H1 (cell line): ENCODE measurements at regions not wholly inside any gene's neighbourhood (a gene's known extent, or its start where the extent isn't known, plus 50 kb on each side); places are given as distances from the start of the nearest gene placed in this dataset.

ENCODE experiments used
- CTCF ChIA-PET: fragments of 300-600 bp; sonication (Branson Sonifier 250); formaldehyde crosslinking; loops from one replicate; lab custom pipeline; 2021; ENCODE audit not compliant: partially characterized antibody; lab: Charles Lee
- POLR2A ChIA-PET: fragments of 300-600 bp; sonication (Branson Sonifier 250); formaldehyde crosslinking; loops from one replicate; lab custom pipeline; 2021; ENCODE audit warnings: inconsistent platforms; ENCODE audit not compliant: partially characterized antibody; lab: Charles Lee
- DNase-seq, 2 experiments: peaks; one replicate each; pipeline versions ENCODE4 v3.0.0 to v3.0.0-alpha.2; 2010 to 2022; ENCODE audit warnings: low spot score in 2 of 2, low read depth in 1 of 2, mixed read lengths in 1 of 2
- FAIRE-seq: peaks from 2 replicates; lab custom pipeline; 2011; peaks lifted over from hg19 to GRCh38; lab: Jason Lieb, UNC
- H2AFZ ChIP-seq: 2 replicates; pipeline ENCODE4 v1.8.1; 2012; ENCODE audit warnings: low read length, inconsistent platforms
- H2AK5ac ChIP-seq: 2 replicates; pipeline ENCODE4 v1.6.1; 2013; ENCODE audit warnings: low read depth, low read length
- H2BK120ac ChIP-seq: replicated peaks from 2 replicates; pipeline ENCODE3; 2013; ENCODE audit warnings: low read depth, low read length, inconsistent platforms
- H2BK12ac ChIP-seq: 2 replicates; pipeline ENCODE4 v1.6.1; 2013; ENCODE audit warnings: low read depth, low read length
- H2BK15ac ChIP-seq: 2 replicates; pipeline ENCODE4 v1.6.1; 2013; ENCODE audit warnings: low read length
- H2BK20ac ChIP-seq: 2 replicates; pipeline ENCODE4 v1.6.1; 2013; ENCODE audit warnings: low read length
- H2BK5ac ChIP-seq: 2 replicates; pipeline ENCODE4 v1.6.1; 2013; ENCODE audit warnings: low read depth, low read length
- H3K14ac ChIP-seq: 2 replicates; pipeline ENCODE4 v1.6.1; 2013; ENCODE audit warnings: inconsistent platforms; ENCODE audit not compliant: insufficient read length
- H3K18ac ChIP-seq: 2 replicates; pipeline ENCODE4 v1.6.1; 2013; ENCODE audit warnings: low read length; ENCODE audit errors: extremely low read depth
- H3K23ac ChIP-seq: 2 replicates; pipeline ENCODE4 v1.6.1; 2013; ENCODE audit warnings: inconsistent platforms; ENCODE audit not compliant: insufficient read length
- H3K23me2 ChIP-seq: 2 replicates; pipeline ENCODE4 v1.6.1; 2013; ENCODE audit warnings: low read depth, low read length
- H3K27ac ChIP-seq: 2 replicates; pipeline ENCODE4 v1.6.1; 2011; ENCODE audit warnings: low read depth, low read length, inconsistent platforms
- H3K27me3 ChIP-seq, 4 experiments: replicated peaks in 1 of 4; 1 replicate in 1 of 4; 2 replicates in 3 of 4; pipeline versions ENCODE4 v1.6.1 to v1.8.1; 2011 to 2013; ENCODE audit warnings: low read length in 3 of 4, mild to moderate bottlenecking in 3 of 4, inconsistent platforms in 2 of 4, mixed read lengths in 2 of 4, moderate library complexity in 1 of 4; ENCODE audit not compliant: control insufficient read depth in 3 of 4, insufficient read depth in 3 of 4; ENCODE audit errors: extremely low read depth in 1 of 4
- H3K36me3 ChIP-seq, 4 experiments: 2 replicates each; pipeline versions ENCODE4 v1.6.1 to v1.8.1; 2011 to 2013; ENCODE audit warnings: mild to moderate bottlenecking in 4 of 4, low read length in 3 of 4, moderate library complexity in 2 of 4, control low read depth in 1 of 4, inconsistent platforms in 1 of 4; ENCODE audit not compliant: insufficient read depth in 4 of 4, control insufficient read depth in 2 of 4
- H3K4ac ChIP-seq: replicated peaks from 2 replicates; pipeline ENCODE3; 2013; ENCODE audit warnings: low read length, low read depth, mixed read lengths, inconsistent platforms; ENCODE audit not compliant: insufficient read length
- H3K4me1 ChIP-seq, 4 experiments: replicated peaks in 1 of 4; 1 replicate in 1 of 4; 2 replicates in 3 of 4; pipeline versions ENCODE4 v1.6.1 to v1.8.1; 2011 to 2013; ENCODE audit warnings: low read length in 3 of 4, inconsistent platforms in 2 of 4, mixed read lengths in 1 of 4; ENCODE audit not compliant: insufficient read depth in 4 of 4, control insufficient read depth in 3 of 4
- H3K4me2 ChIP-seq, 2 experiments: 2 replicates each; pipeline versions ENCODE4 v1.6.1 to v1.8.1; 2011 to 2013; ENCODE audit warnings: low read depth in 2 of 2, low read length in 2 of 2, control low read depth in 1 of 2, inconsistent platforms in 1 of 2, mild to moderate bottlenecking in 1 of 2; ENCODE audit not compliant: insufficient read depth in 1 of 2
- H3K4me3 ChIP-seq, 4 experiments: fragments of 200-600, 300-600 bp in 1 of 4; sonication (generic), shearing (Covaris generic), sonication (Bioruptor Twin) in 1 of 4; 2 replicates each; pipeline versions ENCODE4 v1.5.1 to v1.8.1; 2011 to 2016; ENCODE audit warnings: low read length in 4 of 4, low read depth in 3 of 4, control low read depth in 2 of 4, inconsistent platforms in 2 of 4, mild to moderate bottlenecking in 2 of 4, mixed read lengths in 1 of 4, moderate library complexity in 1 of 4; ENCODE audit not compliant: insufficient read depth in 2 of 4; ENCODE audit errors: extremely low read depth in 1 of 4
- H3K56ac ChIP-seq: replicated peaks from 2 replicates; pipeline ENCODE3; 2013; ENCODE audit warnings: low read depth, mild to moderate bottlenecking, mixed read lengths, low read length, inconsistent platforms; ENCODE audit not compliant: insufficient read length
- H3K79me1 ChIP-seq: 2 replicates; pipeline ENCODE4 v1.6.1; 2013; ENCODE audit warnings: low read depth, low read length, control low read depth
- H3K79me2 ChIP-seq, 2 experiments: 2 replicates each; pipeline versions ENCODE4 v1.6.1 to v1.8.1; 2012 to 2013; ENCODE audit warnings: low read length in 2 of 2, mild to moderate bottlenecking in 2 of 2, inconsistent platforms in 1 of 2; ENCODE audit not compliant: insufficient read depth in 2 of 2, control insufficient read depth in 1 of 2
- H3K9ac ChIP-seq, 4 experiments: replicated peaks in 1 of 4; 1 replicate in 1 of 4; 2 replicates in 3 of 4; pipeline versions ENCODE4 v1.6.1 to v1.8.1; 2011 to 2013; ENCODE audit warnings: low read depth in 3 of 4, low read length in 3 of 4, control low read depth in 2 of 4, mild to moderate bottlenecking in 2 of 4, moderate library complexity in 2 of 4, inconsistent platforms in 1 of 4; ENCODE audit errors: extremely low read depth in 1 of 4
- H3K9me3 ChIP-seq, 2 experiments: 2 replicates each; pipeline versions ENCODE4 v1.6.1 to v1.8.1; 2012 to 2013; ENCODE audit warnings: mild to moderate bottlenecking in 2 of 2, moderate library complexity in 2 of 2, control low read depth in 1 of 2, inconsistent platforms in 1 of 2, low read depth in 1 of 2, low read length in 1 of 2, mixed read lengths in 1 of 2; ENCODE audit not compliant: insufficient read depth in 2 of 2
- H4K20me1 ChIP-seq, 2 experiments: replicated peaks in 1 of 2; 2 replicates each; pipeline versions ENCODE3 to v1.8.1; 2011 to 2013; ENCODE audit warnings: inconsistent platforms in 2 of 2, low read length in 2 of 2, mild to moderate bottlenecking in 1 of 2; ENCODE audit not compliant: insufficient read depth in 2 of 2, control insufficient read depth in 1 of 2
- H4K5ac ChIP-seq: 2 replicates; pipeline ENCODE4 v1.6.1; 2013; ENCODE audit warnings: low read length, low read depth, mixed read lengths, inconsistent platforms; ENCODE audit not compliant: insufficient read length
- H4K8ac ChIP-seq: 2 replicates; pipeline ENCODE4 v1.8.0; 2013; ENCODE audit warnings: mild to moderate bottlenecking, moderate library complexity, low read length, inconsistent platforms; ENCODE audit not compliant: insufficient read depth; ENCODE audit errors: extremely low read depth
- H4K91ac ChIP-seq: replicated peaks from 2 replicates; pipeline ENCODE3; 2013; ENCODE audit warnings: low read length, mixed read lengths, inconsistent platforms; ENCODE audit not compliant: insufficient read length
- POLR2A ChIP-seq, 2 experiments: IDR thresholded peaks; 1 replicate in 1 of 2; 2 replicates in 1 of 2; pipeline ENCODE4 v1.6.1; 2011; ENCODE audit warnings: low read depth in 2 of 2, low read length in 2 of 2, mild to moderate bottlenecking in 2 of 2; ENCODE audit errors: control extremely low read depth in 1 of 2
- RBBP5 ChIP-seq: IDR thresholded peaks from 2 replicates; pipeline ENCODE4 v1.7.1; 2012; ENCODE audit warnings: low read depth, mild to moderate bottlenecking, inconsistent platforms, low read length, moderate library complexity, borderline replicate concordance
- RNF2 ChIP-seq: fragments of 200-900, 300-1000 bp; sonication (generic); IDR thresholded peaks from 2 replicates; pipeline ENCODE4 v1.7.1; 2016; ENCODE audit warnings: borderline replicate concordance, low read depth, mild to moderate bottlenecking, antibody characterized with exemption, low read length; ENCODE audit not compliant: poor library complexity, severe bottlenecking; ENCODE audit errors: missing control alignments
- WGBS, 2 experiments: shearing (Covaris generic) in 1 of 2; methylation state at CpG; one replicate each; pipeline versions ENCODE4 v1.1.6 to v1.1.7; 2013 to 2015; ENCODE audit warnings: low lambda C conversion rate in 2 of 2, mixed read lengths in 2 of 2, inconsistent platforms in 1 of 2, low coverage in 1 of 2, missing lambda C conversion rate in 1 of 2; ENCODE audit not compliant: insufficient replicate concordance in 2 of 2, insufficient coverage in 1 of 2, insufficient read length in 1 of 2; ENCODE audit errors: extremely low coverage in 1 of 2, missing lambda C conversion rate in 1 of 2; 5-methylcytosine and 5-hydroxymethylcytosine counted together

- no peak for FAIRE-seq
- 86% methylated on average over 5 of the region's 5 CpGs; no CpG with 5 or more reads in 1 of the 2 experiments for WGBS, 2 experiments
Observed at GRCh38 chr9:82581935-82582334, 481.0 kb downstream of the RASEF start.

More at GRCh38 chr9:82581935-82582334, 481.0 kb downstream of the RASEF start:
- no peaks in the 10 kb centered on the region; a peak in 1 of 8 replicates for H3K36me3 ChIP-seq
- H2BK20ac ChIP-seq = no peak overlapping the region
- DNase-seq = no peak
- H2AFZ ChIP-seq = no peak overlapping the region
- H3K18ac ChIP-seq = no peak overlapping the region
- no peak overlapping the region for H4K91ac ChIP-seq
- H3K79me1 ChIP-seq = no peaks in the 10 kb centered on the region
- no peak overlapping the region for H3K14ac ChIP-seq
- no peak overlapping the region for H2BK120ac ChIP-seq
- no peak overlapping the region for H3K4me3 ChIP-seq
- no peak overlapping the region for H4K8ac ChIP-seq
- H2AK5ac ChIP-seq = no peak overlapping the region
- H4K5ac ChIP-seq = no peak overlapping the region
- no peaks in the 10 kb centered on the region for H3K23me2 ChIP-seq
- no peak overlapping the region for H3K9ac ChIP-seq
- no peak overlapping the region for H2BK12ac ChIP-seq
- TF ChIP-seq RNF2 (no peak), RBBP5 (no peak), POLR2A (IDR thresholded peaks at IDR 0.05; ENCODE audit: control extremely low read depth in 1 of 2, low read depth in 2 of 2, low read length in 2 of 2) (no peak)
- no peak overlapping the region for H3K4ac ChIP-seq
- H3K9me3 ChIP-seq = no peaks in the 10 kb centered on the region
- no peak overlapping the region for H2BK5ac ChIP-seq
- no peak overlapping the region for H3K56ac ChIP-seq
- ChIA-PET POLR2A (no interaction called here), CTCF (interaction anchor here (1.1 kb wide), 1 partner anchor 32 kb away, joined by 5 read pairs; no protein-coding TSS in a partner anchor)
- no peak overlapping the region for H3K23ac ChIP-seq
- no peak overlapping the region for H3K27ac ChIP-seq
- H2BK15ac ChIP-seq = no peak overlapping the region
- H3K4me2 ChIP-seq = no peak overlapping the region
- H3K4me1 ChIP-seq = no peaks in the 10 kb centered on the region
- H3K27me3 ChIP-seq = no peaks in the 10 kb centered on the region
- no peaks in the 10 kb centered on the region for H4K20me1 ChIP-seq
- H3K79me2 ChIP-seq = no peaks in the 10 kb centered on the region
